HG03439 (cell line): ENCODE measurements at regions not wholly inside any gene's neighbourhood (a gene's known extent, or its start where the extent isn't known, plus 50 kb on each side); places are given as distances from the start of the nearest gene placed in this dataset.

ENCODE experiments used
- ATAC-seq: cut with Tn5 transposase; IDR thresholded peaks from one replicate; pipeline ENCODE4 v1.9.1; 2021; ENCODE audit warnings: mild to moderate bottlenecking, moderate library complexity; ENCODE audit not compliant: unreplicated experiment

DNA sequence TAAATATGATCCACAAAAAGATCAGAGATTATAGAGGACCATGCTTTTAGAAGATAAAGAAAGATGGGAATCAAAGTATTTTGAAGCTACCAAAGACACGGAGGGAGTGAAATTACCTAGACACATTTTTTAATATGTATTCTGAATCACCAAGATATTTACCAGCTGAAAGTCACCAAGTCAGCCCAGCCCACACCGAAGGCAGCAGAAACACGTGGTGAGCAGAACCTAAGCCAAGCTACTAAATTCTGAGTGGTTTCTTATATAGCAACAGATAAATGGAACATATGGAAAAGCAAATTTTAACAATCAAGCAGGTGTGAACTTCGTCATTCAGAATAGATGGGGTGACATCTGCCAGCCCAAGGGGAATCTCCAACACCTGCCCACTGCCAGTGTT is 134.7 kb upstream of the AKR1E2 start:
- no peak for ATAC-seq

DNA sequence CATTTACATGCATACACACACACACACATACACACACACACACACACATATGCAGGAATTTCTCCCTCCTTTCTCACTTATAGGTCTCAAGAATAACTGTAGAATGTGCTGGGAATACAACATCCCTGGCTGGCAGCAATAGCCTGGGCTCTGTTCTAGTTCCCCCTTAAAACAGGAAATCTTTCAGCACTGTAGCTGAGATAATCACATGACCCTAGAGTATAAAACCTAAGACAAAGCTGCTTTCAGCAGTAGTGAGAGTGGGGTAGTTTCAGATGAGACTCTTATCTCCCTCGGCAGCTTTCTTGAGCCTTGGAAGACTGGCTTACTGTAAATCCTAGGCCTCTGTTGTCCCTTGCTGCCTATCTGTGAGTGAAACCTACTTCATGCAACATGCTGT is 137.4 kb upstream of the AKR1E2 start:
- no peak for ATAC-seq

DNA sequence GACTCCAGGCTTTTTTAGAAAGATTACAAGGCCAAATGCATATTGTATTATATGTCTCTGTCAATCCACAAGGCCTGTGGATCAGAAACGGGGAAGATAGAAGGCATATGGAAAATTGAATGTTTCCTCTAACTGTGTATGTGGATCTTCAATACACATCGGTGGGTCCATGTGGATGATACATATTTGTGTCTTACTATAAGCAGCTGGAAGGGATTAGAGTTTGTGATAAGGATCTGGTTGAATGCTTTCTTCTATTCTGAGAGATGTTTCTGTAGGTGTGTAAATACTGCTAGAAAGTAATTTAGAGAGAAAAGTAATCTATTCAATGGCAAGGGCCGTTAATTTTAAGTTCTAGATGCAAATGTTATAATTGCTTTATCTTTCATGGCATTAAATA is 137.8 kb upstream of the AKR1E2 start:
- no peak for ATAC-seq

DNA sequence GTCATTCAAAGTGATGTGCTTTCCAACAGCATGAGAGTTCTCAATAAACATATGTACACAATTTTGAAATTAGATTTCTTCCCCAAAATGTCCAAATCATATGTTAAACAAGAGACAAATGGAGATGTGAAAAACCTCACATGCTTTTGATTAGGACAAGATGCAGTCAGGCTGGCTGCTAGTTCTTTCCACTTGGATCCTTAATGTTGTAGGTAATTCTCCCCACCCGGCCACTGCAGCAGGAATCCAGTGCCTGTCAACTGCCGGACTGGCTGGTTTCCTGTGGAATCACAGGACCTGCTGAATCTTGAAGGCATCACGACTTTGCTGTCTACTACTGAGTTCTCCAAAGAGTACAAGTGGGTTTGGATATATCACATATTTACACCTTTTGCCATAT is 138.6 kb upstream of the AKR1E2 start:
- ATAC-seq, result no peak

DNA sequence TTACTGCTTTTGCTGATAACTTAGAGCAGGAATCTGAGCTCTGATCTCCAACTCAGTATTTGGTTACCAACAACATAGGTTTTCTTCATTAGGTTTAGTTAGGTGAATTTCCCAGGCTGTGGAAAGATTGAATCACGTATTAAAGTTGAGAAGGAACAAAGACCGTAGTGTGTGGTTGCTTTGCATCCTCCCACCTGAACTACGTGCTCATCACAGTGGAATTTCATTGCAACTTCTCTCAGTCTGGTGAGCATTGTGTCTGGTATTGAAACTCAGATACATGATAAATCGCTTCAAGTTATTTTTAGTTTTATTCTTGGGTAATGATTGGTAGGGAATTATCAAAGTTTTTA is 139.4 kb upstream of the AKR1E2 start:
- no peak for ATAC-seq

DNA sequence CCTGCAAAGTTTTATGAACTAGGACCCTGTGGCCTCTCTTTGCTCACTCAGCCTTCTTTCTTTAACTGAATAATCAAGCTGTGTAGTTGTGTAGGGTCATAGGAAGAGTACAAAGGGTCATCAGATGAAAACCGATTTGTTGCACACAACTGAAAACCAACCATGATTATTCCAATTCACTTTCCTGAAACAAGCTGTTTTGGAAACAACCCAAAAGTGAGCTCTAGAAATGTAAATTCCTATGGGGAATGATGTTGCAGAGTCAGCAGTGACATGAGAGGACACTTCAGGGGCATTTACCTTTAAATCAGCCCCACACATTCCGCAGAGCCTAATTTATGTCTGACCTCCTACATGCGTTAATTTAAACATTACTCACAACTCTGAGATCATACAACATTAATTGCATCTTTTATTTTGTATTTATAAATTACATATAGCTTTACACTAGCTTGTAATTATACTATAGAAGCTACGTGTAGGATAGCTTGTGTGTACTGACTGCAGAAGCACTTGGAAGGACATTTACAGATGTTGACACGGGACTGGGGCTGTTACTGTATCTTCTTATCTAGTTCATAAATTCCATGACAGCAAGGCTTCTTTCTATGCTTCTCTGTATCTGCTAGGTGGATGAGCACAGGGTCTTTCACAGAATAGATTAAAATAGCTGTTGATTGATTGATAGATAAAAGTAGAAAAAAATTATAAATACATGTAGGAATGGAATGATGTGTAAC is 139.9 kb upstream of the AKR1E2 start:
- ATAC-seq, result no peak

DNA sequence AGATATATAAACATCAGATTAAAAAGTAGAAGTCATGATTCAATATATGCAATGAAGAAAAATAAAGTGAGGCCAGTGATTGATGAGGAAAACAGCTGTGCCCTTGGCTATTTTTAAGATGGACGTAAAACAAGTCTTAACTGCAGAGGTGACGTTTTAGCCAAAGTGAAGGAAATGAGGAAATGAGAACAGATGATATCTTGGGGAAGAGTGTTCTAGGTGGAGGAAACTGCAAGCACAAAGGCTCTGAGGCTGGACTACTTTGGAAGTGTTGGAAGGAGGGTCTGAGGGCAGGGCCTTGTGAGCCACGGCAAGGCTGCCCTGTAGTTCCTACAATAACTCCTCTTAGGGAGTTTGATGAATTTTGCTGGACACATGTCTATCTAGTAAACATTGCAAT is 140.5 kb upstream of the AKR1E2 start:
- no peak for ATAC-seq

DNA sequence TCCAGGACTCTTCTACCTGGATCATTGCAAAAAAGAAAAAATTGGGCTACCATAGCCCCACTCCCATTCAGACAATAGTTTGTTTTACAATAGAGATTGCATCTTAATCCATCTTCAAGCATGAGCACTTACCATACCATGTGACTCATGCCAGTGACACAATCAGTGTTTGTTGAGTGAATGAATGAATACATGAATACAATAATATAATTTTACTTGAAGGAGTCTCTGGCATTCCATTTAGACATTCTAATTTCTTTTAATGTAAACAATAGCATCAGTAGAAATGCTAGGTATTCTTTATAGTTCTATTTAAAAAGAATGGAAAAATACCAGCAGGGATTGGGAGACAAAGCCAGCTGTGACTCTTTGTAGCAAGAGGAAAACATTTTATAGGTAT is 141.6 kb upstream of the AKR1E2 start:
- ATAC-seq, result no peak

DNA sequence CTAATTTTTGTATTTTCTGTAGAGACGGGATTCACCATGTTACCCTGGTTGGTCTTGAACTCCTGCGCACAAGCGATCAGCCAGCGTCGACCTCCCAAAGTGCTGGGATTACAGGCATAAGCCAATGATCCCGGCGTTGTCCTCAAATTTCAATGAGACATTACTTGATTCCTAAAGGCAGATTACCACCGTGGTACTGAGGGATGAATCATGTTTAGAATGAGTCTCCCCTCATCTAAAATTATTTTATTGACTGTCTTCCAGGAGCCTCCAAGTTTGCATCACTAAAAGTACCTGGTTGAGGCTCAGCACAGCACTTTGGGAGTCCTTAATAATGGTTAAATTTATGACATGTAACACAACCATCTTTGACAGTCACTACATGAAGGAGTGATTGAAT is 142.2 kb upstream of the AKR1E2 start:
- ATAC-seq, result no peak

DNA sequence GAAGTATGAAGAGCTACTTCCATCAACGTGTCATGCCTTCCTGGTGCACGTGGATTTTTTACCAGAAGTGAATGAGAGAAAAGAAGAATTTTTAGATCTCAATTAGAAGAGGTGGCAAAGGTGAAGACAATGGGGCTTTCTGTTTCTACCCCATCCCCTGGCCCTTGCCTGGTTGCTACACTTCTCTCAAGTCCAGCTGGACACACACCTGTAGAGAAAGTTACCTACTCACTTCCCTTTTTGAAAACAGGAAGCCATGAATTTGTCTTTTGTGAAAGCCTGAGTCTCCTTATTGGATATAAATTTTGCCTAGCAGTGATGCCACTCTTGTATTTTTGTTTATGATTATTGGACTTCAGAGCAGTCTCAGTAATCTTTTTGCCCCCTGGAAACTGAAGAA is 142.9 kb upstream of the AKR1E2 start:
- ATAC-seq, result no peak

DNA sequence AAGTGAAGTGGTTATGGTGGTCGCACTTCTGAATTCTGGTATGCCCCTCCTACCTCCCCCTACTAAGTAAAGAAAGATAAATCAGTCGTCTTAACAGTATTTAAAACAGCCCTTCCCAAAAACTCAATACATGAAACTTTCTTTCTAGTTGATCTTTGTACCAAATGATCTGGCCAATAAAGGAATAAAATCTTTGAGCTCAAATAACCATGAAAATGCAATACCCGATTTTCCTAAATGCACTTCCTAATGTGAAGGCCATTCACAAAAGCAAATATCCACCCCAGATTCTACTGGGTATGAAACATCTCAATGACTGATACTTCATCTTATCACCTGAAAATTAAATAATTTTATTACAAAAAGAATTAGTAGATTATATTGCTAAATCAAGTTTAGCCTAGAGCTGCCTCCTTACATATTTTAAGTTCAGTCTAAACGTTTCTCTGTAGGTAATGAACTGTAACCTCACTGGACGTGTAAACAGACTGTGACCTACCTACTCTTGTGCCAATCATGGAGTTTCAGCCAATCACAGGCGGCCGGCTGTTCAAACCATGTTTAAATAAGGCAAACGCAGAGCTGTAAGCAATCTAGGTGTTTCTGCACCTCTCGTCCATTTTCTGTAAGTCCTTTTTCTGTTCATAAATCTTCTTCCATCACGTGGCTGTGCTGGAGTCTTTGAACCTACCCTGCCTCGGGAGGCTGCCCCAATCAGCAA is 146.9 kb upstream of the AKR1E2 start:
- no peak for ATAC-seq

DNA sequence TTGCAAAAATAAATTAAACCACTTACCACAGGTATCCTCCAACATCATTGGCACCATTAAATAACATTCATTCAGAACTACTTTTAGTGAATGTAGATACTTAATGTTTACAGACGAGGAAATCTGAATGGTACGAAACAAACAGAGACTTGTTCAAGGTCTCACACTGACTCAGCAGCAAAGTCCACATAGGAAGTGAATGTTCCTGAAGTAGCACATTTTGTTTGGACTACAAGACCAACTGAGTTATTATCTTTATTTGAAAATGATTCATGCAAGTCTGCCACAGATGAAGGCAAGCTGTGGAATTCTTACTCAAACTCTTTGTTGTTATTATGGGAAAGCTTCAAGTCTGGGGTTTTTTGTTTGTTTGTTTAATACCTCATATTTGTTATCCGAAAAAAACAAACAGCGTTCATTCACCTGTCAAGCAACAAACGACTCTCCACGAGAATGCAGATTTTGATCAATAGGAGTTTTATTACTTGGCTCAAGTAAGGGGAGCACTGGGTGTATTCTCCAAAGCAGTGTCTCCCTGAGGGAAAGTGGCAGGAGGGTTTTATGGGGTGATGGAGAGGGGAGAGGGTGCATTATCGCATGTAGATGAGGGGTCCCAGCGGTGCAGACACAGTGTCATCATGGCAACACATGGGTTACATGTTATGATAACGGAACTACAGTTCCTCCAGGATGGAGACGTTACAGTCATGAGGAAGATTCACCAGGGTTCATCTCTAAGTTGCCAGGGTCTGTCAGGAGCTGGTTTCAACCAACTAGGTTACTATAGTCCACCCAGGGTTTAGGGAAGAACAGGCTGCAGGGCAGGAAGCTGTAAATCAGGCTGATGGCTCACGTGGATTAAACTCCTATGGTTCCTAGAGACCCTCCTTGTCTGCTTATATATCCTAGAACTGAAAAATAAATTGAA is 147.7 kb upstream of the AKR1E2 start:
- ATAC-seq, result no peak

DNA sequence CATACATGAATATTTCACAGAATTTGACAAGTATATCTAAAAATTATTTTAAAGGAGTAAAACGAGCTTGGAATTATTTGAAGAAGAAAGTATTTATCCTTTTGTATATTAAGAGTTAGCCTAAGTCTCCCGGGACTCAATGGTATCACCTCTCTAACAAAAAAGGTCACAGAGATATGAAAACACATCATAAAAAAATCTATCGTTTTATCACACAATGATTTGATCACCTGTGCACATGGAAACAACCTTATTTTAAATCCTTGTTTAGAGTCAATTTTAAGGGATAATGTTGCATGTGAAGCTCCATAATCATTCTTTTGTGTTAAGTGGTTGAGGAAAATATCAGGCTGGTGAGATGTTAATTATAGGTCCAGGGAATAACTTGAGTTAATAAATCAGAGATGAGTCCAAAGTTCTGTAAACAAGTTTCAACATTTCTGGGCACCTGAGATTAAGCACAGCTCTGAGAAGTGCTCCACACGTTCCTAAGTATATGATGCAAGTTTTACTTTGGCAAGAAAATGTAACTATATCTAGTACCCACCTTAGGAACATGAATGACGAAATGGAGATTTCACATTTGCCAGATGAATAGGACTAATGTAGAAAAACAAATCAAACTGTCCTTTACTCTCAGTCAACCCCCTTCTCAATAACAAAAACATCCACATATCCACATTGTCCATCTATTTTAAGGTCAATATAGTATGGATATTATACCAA is 148.5 kb upstream of the AKR1E2 start:
- ATAC-seq, result no peak

DNA sequence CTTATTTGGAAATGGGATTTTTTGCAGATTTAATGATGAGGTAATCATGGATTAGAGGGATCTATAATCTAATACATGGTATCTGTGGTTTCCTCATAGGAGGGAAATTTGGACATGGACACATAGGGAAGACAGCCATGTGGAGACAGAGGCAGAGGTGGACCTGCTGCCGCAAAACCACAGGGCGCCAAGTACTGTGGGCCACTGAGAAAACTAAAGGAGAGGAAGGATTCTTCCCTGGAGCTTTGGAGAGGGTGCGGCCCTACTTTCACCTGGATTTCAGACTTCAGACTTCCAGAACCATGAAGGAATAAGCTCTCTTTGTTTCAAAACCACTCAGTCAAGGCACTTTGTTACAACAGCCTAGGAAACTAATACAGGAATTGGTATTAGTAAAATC is 149.4 kb upstream of the AKR1E2 start:
- no peak for ATAC-seq

DNA sequence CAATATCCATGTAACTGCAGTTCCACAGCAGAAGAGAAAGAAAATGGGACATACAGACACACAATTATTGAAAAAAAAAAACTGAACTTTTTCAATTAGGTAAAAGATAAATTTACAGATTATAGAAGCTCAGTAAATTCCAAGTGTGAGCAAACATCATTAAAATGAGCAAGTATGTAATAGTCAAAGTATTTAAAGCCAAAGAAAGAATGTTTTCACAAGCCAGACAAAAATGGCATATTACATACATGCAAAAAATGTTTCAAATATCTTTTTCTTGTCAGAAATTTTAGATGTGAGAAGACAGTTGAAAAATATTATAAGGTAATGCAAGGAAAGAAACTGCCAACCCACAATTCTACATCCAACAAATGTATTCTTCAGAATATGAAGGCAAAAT is 150.2 kb upstream of the AKR1E2 start:
- ATAC-seq, result no peak

DNA sequence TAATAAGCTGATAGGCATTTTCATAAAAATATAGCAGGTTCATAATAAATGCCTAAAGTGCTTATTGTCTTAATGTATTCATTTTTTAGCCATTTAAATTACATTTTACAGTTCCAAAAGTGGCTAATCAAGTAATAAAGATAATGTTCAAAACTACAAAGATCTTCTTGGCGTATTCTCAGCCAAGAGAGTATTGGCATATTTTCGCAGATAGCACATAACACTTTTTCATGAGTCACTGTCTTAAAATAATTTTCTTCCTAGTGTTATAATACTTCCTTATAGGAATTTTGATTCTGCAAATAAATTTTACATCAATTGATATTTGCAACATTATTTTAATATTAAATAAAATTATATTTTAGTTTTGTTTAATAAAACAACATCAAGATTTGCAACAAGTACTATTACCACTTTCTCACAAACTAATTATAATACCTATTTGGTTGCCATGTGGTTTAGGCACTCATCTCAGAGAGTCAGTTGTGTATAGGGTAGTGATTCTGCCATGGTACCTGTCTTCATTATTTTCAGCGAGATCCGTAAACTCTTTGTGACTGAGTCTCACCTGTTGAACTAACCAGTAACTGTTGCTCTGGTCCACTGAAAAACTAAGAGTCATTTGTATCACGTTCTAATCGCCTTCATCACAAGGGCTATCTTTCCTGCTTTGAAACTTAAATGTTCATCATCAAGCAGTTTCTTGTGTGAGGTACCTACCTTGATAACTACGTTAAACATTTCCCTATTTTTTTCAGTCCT is 152.5 kb upstream of the AKR1E2 start:
- ATAC-seq, result no peak

DNA sequence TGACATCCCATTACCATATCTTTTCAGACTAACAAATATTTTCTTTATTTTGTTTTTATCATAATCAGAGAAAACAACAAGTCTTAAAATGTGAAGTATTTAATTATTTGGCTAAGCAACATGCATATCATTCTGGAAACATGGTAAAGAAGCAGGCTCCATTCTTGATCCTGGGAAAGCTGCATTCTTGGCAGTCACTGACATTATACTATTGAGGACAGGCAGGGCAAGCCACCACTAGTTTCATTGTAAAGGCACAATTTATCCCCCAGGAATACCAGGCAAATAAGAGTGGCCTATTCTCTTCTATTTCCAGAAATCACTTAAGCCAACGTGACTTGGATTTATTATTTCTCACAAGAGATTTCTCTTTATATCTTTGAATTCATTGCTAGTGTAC is 153.8 kb upstream of the AKR1E2 start:
- no peak for ATAC-seq

DNA sequence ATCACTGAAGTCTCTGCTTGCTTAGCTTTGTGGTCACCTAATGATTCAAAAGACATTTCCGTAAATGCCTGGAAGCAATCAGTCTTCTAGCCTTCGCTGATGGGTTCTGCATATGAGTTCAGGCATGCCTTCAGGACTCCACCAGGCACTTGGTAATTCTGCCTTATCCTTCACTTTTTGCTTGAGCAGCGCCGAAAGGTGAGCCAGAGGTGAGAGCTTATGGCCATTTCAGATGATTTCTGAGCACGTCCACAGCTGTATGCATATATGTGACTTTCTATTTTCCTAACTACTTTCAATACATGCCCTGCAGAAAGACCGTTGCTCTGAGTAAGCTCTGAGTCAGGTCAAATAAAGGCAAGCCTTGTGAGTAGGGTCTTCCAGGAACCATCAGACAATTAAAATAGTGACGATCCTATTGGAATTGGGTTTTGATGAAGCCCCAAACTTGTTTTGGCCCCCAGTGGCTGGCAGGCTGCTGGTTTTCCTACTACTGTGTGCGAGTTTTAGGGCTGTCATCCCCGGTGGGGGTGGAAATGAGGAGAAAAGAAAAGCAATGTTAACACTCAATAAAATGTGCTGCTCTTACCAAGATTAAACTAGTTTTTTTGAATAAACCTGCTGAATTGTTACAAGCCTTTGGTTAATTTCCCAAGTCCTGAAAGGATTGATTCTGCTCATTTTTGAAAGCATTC is 154.4 kb upstream of the AKR1E2 start:
- no peak for ATAC-seq

DNA sequence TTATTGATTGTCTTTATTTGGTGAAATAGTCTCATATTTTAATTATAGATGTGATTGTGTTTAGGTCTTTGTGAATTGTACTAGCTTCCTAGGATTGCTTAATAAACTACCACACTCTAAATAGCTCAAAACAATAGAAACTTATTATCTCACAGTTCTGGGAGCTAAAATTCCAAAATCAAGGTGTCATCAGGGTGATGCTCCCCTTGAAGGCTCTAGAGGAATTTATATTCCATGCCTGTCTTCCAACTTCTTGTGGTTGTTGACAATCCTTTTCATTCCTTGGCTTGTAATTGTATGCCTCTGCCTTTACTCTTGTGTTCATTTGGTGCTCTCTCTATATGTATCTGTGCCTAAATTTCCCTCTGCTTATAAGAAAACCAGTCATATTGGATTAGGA is 155.3 kb upstream of the AKR1E2 start:
- no peak for ATAC-seq

DNA sequence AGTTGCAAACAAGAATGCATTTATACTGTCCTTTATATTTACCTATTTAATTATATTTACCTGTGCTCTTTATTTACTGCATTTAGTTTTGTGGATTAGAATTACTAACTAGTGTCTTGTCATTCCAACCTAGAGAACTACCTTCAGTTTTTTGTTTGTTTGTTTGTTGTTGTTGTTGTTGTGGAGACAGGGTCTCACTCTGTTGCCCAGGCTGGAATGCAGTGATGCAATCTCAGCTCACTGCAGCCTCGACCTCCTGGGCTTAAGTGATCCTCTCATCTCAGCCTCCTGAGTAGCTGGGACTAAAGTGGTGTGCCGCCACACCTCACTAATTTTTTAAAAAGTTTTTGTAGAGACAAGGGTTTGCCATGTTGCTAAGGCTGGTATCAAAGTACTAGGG is 156.4 kb upstream of the AKR1E2 start:
- no peak for ATAC-seq
